Stimulated activated CD8-positive, alpha-beta memory T cell treated with anti-CD3 and anti-CD28 coated beads, Interleukin-2, amount 100 ng/mL, for 48 hours (primary cell): ENCODE measurements at regions not wholly inside any gene's neighbourhood (a gene's known extent, or its start where the extent isn't known, plus 50 kb on each side); places are given as distances from the start of the nearest gene placed in this dataset.
"Not testable (repeated sequence)": the region's sequence is repeated elsewhere in the genome, so short reads cannot be mapped to it uniquely, and the experiment has no call there.

Source experiments
- DNase-seq, 2 donors: peaks; one replicate each; pipeline ENCODE4 v3.0.0-alpha.2; 2020; ENCODE audit warnings: low read depth in 2 of 2

GRCh38 chr11:114938799-114939198 lies 260.5 kb downstream of the NXPE2 start:
- no peak for DNase-seq

DNA sequence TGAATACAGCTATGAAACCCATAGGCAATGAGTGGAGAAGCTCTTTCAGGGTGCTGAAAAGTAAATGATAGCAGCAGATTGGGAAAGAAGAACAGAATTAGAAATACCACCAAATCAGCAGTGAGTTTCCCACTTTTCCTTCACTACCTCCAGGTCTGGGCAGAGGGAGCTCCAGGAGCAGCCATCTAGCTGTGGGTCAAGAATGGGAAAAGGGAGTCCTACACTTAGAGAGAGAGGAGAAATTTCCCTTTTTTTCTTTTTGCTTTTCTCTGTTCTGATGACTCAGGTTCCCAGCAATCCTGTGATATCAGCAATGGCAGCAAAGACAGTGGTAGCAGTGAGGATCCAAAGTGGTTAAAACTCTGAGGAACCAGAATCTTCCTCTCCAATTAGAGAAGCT lies 263.9 kb downstream of the NXPE2 start:
- no peak for DNase-seq

GRCh38 chr11:114949614-114950351 lies 271.5 kb downstream of the NXPE2 start:
- no peak for DNase-seq

DNA sequence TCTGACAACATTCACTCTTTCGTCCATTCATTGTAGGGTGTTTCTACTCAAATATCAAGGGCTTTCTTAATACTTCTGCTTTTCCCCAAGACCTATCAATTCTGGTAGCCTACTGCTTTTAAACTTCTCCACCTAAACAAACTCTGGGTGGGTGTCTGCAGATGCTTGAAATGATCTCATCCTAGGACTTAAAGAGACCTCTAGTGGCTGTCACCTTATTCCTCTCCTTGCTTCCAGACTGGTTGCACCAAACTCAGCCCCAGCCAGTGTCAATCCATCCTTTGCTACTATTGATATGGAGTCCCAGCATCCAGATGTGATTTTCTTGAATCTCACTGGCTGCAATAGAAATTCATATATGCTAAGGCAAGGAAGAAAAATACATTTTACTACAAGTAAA lies 274.7 kb downstream of the NXPE2 start:
- DNase-seq, result no peak

DNA sequence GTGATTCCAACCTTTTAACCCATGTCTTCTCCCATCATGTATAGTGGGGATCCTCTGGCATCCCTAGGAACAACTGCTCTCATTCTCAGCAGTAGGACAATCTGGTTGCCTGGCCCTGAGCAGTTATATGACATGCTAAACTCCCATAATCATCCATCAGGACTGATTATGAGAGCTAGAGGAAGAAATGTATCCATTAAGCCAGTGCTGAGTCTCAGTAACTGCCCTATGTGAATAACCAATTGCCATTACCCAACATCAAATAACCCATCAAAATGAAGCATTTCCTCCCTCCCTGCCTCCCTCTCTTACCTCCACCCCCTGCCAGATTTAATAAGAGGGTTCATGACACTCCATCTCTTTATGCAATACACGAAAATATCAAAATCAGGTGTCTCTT lies 277.6 kb downstream of the NXPE2 start:
- DNase-seq, result no peak

GRCh38 chr11:114956566-114956965 lies 278.2 kb downstream of the NXPE2 start:
- no peak for DNase-seq

GRCh38 chr11:114959953-114960505 lies 281.7 kb downstream of the NXPE2 start:
- no peak for DNase-seq

DNA sequence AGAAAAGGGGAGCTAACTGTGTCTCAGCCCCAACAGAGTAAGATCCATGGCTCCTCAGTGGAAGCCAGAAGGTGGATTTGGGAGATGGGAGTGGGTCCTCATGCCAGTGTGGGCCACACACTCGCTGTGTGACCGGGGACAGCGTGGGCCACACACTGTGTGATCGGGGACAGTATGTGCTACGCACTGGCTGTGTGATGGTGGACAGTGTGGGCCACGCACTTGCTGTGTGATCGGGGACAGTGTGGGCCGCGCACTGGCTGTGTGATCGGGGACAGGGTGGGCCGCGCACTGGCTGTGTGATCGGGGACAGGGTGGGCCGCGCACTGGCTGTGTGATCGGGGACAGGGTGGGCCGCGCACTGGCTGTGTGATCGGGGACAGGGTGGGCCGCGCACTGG lies 282.5 kb downstream of the NXPE2 start:
- DNase-seq, result not testable (repeated sequence)

- no peak for DNase-seq
These were observed 286.4 kb downstream of the NXPE2 start for GRCh38 chr11:114964676-114965214.

DNA sequence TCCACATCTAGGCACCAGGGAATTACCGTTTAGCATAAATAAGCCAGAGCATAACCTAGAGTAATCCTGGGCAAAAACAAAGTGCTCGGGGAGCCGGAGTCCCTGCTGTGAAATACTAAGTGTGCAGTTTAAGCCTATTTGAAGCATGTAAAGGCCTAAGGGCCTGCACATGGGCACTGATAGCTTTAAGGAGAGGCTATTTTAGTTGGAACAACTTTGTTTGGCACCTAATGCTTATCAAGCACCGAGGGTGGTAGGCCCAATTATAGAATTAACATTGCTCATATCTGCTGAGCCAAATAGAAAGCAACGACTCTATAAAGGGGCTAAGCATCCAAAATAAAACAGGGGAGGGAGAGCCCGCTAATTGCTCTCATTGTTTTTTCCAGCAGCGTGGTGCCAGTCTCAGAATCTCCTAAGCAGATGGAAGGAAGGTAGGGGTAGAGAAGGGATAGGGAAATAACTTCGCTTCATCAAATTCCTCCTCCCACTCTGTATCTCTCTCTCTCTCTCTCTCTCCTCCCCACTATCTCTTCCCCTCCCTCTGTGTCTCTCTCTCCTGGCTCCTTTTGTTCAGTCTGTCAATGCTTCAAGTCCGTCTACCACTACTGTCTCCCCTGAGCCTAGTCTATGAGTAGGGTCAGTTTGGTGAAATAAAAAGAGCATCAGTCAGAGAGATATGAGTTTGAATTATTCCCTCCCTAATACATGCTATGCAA lies 292.8 kb downstream of the NXPE2 start:
- no peak for DNase-seq

DNA sequence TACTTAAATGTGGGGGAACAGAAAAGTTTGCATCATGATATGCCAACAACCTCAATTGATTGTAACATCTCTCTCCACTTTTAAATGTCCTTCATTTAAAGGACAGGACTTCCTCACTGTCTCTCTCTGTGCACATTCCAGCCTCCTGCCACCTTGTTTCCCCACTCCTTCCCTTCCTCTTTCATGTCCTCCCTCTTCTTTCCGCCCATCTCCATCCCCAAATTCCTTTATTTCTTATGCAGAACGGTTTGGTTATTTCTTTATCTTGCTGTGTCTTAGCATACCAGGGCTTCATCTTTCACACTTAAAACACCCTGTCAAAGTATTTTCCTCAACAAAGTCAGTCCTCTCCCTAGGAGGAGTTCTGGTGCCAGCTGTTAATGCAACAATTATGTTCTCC lies 293.8 kb downstream of the NXPE2 start:
- no peak for DNase-seq

DNA sequence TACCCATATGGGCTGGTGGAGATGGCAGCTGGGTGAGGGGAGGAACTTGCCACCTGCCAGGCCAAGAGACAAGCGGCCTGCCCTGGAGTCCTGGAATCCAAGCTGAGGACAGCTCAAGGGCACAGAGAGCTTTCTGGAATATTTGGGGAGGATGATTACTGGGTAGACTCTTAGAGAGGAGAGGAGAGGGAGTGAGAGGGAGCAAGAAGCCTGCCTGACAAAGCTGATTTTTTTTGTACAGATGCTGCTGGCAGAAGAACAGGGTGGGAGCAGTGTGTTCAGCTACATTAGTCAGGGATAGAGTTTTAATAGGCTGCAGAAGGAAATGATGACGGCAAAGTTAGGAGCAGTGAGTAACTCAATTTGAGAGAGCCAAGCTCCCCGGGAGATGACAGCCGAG lies 299.3 kb downstream of the NXPE2 start:
- DNase-seq, result no peak

- DNase-seq, result no peak
These were observed 303.8 kb downstream of the NXPE2 start for GRCh38 chr11:114982141-114982540.

DNA sequence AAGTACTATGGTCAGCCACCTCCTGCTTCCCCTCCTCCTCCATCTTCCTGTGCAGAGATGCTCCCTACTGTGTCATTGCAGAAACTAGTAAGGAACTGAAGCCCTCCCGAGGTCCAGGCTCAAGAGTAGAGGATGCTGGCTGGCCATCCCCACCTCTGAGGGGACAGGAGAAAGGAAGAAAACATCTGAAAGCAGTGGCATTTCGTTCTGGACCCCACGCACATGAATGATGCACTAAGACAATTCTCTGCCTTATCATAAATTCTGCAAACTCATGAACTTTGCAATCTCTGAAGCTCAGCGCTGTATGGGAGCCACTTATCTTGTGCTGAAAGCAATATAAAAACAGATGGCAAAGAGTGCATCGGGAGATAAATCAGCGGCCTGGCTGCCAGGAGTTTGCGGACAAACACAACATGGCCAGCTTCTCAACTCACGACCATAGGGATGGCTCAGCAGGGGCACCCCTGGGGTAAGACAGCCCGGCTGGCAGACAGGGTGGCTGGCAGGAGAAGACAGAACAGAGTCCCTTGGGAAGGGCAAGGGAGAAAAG lies 306.4 kb downstream of the NXPE2 start:
- DNase-seq, result no peak

- no peak for DNase-seq
These were observed 308.0 kb downstream of the NXPE2 start for GRCh38 chr11:114986365-114986764.

- DNase-seq, result no peak
These were observed 308.9 kb downstream of the NXPE2 start for GRCh38 chr11:114987186-114987760.

DNA sequence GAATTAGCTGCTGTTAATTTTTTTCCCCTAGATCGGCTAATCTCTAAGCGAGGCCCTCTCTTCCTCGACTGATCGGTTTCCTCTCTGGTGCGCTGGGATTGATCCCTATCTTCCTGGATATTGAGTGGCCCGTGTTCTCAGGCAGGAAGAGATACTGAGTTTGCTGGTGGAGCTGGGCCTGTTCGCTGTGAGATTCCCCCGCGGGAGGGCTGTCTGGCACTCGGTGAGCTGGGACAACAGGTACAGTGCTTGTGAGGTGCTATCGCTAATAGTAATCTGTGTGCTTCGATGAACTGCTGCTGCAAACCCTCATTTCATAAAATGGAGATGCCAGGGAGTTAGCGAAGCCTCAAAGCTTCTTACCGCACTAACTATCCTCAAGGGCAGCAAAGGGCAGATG lies 310.3 kb downstream of the NXPE2 start:
- no peak for DNase-seq

DNA sequence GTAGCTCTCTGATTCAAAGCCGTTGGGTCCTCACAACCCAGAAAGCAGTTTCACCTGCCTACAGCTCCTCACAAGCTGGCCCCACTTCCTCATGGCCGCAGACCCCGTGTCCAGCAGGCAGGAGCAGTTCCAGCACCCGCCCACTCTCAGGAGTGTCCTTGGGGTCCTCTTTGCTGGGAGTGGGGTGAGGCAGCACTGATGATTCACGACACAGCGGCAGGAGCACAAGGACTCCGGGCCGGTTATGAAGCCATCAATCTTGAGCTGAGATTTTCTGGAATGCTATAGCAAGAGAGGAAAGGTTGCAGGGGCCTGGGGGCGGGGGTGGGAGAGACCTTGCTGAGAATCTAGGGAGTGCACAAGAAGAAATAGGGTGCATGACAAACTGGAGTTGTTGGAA lies 311.2 kb downstream of the NXPE2 start:
- DNase-seq, result no peak

GRCh38 chr11:115005663-115006062 lies 327.3 kb downstream of the NXPE2 start:
- DNase-seq, result no peak

DNA sequence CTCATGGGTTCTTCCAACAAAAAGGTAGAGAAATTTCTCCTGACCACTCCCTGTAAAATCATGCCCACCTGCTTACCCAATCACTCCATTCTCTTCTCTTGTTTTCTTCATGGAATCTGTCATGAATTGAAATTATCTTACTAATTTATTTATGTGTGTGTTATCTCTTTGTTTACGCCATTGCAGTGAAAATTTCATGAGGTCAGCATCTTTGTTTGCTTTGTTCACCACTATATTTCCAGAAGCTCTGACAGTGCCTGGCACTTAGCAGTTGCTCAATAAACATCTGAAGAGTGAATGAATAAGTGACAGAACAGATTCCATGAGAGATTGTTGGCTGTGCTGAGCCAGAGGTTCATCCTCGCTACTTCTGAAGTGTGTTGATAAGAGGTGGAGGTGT lies 329.5 kb downstream of the NXPE2 start:
- no peak for DNase-seq

- no peak for DNase-seq
These were observed 330.5 kb downstream of the NXPE2 start for GRCh38 chr11:115008799-115009198.

- DNase-seq, result no peak
These were observed 339.2 kb downstream of the NXPE2 start for GRCh38 chr11:115017529-115017928.
